Progenitor cell of endocrine pancreas (in vitro differentiated cells): ENCODE measurements at regions not wholly inside any gene's neighbourhood (a gene's known extent, or its start where the extent isn't known, plus 50 kb on each side); places are given as distances from the start of the nearest gene placed in this dataset.

ENCODE experiments used
- DNase-seq: peaks from one replicate; pipeline ENCODE4 v3.0.0; 2021; ENCODE audit warnings: low spot score; ENCODE audit not compliant: unreplicated experiment
- H3K27ac Mint-ChIP-seq: 2 replicates; pipeline ENCODE4 v1.8.0; 2021; ENCODE audit warnings: mild to moderate bottlenecking, moderate library complexity, mixed read lengths
- H3K27me3 Mint-ChIP-seq: 2 replicates; pipeline ENCODE4 v1.8.0; 2021; ENCODE audit warnings: mixed read lengths
- H3K36me3 Mint-ChIP-seq: 2 replicates; pipeline ENCODE4 v1.8.0; 2022; ENCODE audit warnings: mixed read lengths; ENCODE audit not compliant: insufficient read depth
- H3K4me1 Mint-ChIP-seq: 2 replicates; pipeline ENCODE4 v1.8.0; 2021; ENCODE audit warnings: low read depth, mixed read lengths
- H3K4me3 Mint-ChIP-seq: 2 replicates; pipeline ENCODE4 v1.8.0; 2021; ENCODE audit warnings: low read depth, mild to moderate bottlenecking, moderate library complexity, mixed read lengths
- H3K9me3 Mint-ChIP-seq: 2 replicates; pipeline ENCODE4 v1.8.0; 2021; ENCODE audit warnings: low read depth, mixed read lengths
- TF ChIP-seq, protein P1 (sequence below): fragments of 200-600 bp; sonication (generic); IDR thresholded peaks from one replicate; pipeline ENCODE4 v1.5.0; 2021; ENCODE audit warnings: antibody characterized with exemption, mild to moderate bottlenecking; ENCODE audit not compliant: unreplicated experiment

DNA sequence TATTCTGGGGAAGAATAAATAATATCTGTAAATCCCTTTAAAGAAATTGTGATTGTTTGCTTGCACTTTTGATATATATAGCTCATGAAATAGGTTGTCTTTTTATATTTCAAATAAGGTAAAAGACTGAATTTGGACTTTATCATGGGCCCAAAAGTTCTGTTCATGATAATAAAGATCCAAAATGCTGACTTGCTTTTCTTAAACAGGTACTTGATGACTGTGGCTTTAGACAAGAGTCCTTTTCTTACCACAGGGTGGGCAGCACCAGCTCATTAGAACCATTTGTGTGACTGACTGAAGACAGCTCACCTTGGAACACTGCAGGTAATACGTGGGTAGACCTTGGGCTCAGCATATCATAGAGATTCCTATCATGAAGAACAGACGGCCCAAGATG lies 432.6 kb downstream of the ETNK1 start:
- no peak overlapping the region for H3K4me3 Mint-ChIP-seq
- H3K36me3 Mint-ChIP-seq: no peaks in the 10 kb centered on the region
- TF ChIP-seq, protein P1, sequence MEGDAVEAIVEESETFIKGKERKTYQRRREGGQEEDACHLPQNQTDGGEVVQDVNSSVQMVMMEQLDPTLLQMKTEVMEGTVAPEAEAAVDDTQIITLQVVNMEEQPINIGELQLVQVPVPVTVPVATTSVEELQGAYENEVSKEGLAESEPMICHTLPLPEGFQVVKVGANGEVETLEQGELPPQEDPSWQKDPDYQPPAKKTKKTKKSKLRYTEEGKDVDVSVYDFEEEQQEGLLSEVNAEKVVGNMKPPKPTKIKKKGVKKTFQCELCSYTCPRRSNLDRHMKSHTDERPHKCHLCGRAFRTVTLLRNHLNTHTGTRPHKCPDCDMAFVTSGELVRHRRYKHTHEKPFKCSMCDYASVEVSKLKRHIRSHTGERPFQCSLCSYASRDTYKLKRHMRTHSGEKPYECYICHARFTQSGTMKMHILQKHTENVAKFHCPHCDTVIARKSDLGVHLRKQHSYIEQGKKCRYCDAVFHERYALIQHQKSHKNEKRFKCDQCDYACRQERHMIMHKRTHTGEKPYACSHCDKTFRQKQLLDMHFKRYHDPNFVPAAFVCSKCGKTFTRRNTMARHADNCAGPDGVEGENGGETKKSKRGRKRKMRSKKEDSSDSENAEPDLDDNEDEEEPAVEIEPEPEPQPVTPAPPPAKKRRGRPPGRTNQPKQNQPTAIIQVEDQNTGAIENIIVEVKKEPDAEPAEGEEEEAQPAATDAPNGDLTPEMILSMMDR: no peak
- H3K27me3 Mint-ChIP-seq: no peaks in the 10 kb centered on the region
- no peak for DNase-seq
- no peak overlapping the region for H3K27ac Mint-ChIP-seq
- H3K9me3 Mint-ChIP-seq: peaks cover 6% of the 10 kb centered on the region
- no peaks in the 10 kb centered on the region for H3K4me1 Mint-ChIP-seq

DNA sequence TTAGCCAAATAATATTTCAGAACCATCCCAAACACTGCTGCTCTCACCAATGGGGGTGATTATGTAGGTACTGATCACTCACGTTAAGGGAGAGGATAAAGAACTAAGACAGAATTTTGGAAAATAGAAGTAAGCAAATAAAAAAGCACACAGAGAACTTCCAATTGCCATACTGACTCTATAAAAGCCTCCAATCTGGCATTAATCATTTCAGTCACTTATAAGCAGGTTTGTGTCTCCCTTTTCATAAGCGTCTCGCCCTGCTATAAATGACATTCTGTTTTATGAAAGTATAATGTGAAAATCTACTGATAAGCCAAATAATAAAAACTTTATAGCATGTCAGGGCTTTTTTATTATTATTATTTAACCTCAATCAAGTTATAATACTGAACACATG lies 435.2 kb downstream of the ETNK1 start:
- no peaks in the 10 kb centered on the region for H3K36me3 Mint-ChIP-seq
- H3K27ac Mint-ChIP-seq: no peak overlapping the region
- H3K4me3 Mint-ChIP-seq: no peak overlapping the region
- no peak for DNase-seq
- TF ChIP-seq, protein P1: no peak
- no peaks in the 10 kb centered on the region for H3K9me3 Mint-ChIP-seq
- H3K27me3 Mint-ChIP-seq: no peaks in the 10 kb centered on the region
- no peaks in the 10 kb centered on the region for H3K4me1 Mint-ChIP-seq

DNA sequence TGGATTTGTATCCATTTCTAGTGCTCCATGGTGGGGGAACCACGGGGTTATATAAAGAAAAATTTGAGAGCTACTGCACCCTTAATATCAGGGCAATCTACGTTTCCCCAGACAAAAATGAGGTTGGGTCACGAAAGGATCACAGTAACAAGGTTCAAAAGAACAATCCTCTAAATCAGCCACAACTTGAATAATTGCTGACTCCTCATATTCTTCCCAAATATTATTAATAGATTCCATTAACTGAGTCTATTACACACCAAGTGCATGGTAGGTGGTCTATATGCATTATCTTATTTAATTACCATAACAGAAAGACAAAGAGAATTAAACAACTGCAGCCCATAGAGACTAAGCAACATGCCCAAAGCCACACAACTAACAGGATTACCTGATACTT lies 438.2 kb downstream of the ETNK1 start:
- Mint-ChIP-seq H3K4me3 (no peak overlapping the region), H3K36me3 (no peaks in the 10 kb centered on the region), H3K4me1 (no peaks in the 10 kb centered on the region), H3K9me3 (no peaks in the 10 kb centered on the region), H3K27me3 (no peaks in the 10 kb centered on the region), H3K27ac (no peak overlapping the region)
- TF ChIP-seq, protein P1: no peak
- no peak for DNase-seq

DNA sequence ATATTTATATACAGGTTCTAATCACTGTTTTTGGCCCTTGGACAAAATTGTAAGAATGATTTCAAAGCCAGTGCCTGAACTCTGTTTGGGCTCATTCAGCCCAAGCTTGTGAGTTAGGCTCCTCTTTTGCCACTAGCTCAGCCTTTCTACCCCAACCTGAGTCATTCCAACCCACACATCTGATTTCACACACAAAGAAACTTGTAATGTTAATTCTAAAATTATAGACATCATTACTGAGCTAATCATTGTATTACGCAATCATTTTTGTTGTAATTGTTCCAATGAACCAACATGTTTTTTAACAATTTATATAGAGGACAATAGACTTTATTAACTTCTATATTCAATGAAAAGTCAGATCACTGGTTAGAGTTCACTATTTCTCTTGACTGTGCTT lies 441.1 kb downstream of the ETNK1 start:
- no peaks in the 10 kb centered on the region for H3K4me1 Mint-ChIP-seq
- H3K36me3 Mint-ChIP-seq: no peaks in the 10 kb centered on the region
- H3K27me3 Mint-ChIP-seq: no peaks in the 10 kb centered on the region
- no peak overlapping the region for H3K27ac Mint-ChIP-seq
- DNase-seq: no peak
- TF ChIP-seq, protein P1: no peak
- H3K4me3 Mint-ChIP-seq: no peak overlapping the region
- peaks cover 3% of the 10 kb centered on the region for H3K9me3 Mint-ChIP-seq

DNA sequence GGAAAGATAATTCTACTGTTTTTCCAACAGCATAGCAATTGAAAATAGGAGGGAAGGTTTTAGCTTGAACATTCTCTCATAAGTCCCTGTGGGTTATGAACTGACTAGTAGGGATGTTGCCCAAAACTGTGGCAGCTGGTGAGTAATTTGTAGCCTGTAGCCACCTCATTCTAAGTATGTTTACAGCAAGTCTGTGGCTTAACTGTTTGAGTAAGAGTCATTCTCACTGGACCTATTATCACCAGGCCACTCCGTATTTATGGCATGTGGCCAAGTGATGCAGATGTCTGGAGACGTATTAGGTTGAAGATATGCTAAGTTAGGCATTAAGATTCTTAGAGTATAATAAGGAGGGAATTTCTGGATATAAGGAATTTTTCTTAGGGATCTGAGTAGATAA lies 458.3 kb downstream of the ETNK1 start:
- no peaks in the 10 kb centered on the region for H3K4me1 Mint-ChIP-seq
- TF ChIP-seq, protein P1: no peak
- H3K9me3 Mint-ChIP-seq: no peaks in the 10 kb centered on the region
- no peaks in the 10 kb centered on the region for H3K36me3 Mint-ChIP-seq
- no peaks in the 10 kb centered on the region for H3K27me3 Mint-ChIP-seq
- no peak overlapping the region for H3K4me3 Mint-ChIP-seq
- no peak overlapping the region for H3K27ac Mint-ChIP-seq
- no peak for DNase-seq
